ENCODE measurements at regions not wholly inside any gene's neighbourhood (a gene's known extent, or its start where the extent isn't known, plus 50 kb on each side); places are given as distances from the start of the nearest gene placed in this dataset.

DNA sequence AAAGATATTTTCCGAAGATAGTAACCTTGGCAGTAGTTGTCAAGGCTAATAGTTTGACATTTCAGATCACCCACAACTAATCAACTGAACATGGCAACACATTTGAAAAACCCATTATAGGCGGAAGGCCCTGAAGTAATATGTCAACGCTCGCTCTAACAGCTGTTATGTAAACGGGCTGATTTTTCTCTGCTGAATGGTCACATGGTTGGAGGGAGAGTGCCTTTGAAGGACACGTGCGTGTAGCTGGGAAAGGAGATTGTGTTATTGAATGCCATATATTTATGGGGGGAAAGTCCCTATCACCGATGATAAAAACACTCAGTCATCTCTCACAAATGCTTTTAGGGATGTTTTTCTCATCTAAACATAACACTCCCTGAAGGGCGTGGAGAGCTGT lies 160.0 kb upstream of the RALGAPA2 start:
- no peak for DNase-seq
- H3K9me3 ChIP-seq = no peaks in the 10 kb centered on the region
- intact Hi-C loops (cut with DNase I) = no loop called here
- H3K4me3 ChIP-seq (replicated peaks in 1 of 3) = no peak overlapping the region
- no peak overlapping the region for H3K27ac ChIP-seq
- no peaks in the 10 kb centered on the region for H3K27me3 ChIP-seq
- no peaks in the 10 kb centered on the region for H3K4me1 ChIP-seq
- no peak for TF ChIP-seq POLR2A (IDR thresholded peaks at IDR 0.05)
- TF ChIP-seq, protein P1, sequence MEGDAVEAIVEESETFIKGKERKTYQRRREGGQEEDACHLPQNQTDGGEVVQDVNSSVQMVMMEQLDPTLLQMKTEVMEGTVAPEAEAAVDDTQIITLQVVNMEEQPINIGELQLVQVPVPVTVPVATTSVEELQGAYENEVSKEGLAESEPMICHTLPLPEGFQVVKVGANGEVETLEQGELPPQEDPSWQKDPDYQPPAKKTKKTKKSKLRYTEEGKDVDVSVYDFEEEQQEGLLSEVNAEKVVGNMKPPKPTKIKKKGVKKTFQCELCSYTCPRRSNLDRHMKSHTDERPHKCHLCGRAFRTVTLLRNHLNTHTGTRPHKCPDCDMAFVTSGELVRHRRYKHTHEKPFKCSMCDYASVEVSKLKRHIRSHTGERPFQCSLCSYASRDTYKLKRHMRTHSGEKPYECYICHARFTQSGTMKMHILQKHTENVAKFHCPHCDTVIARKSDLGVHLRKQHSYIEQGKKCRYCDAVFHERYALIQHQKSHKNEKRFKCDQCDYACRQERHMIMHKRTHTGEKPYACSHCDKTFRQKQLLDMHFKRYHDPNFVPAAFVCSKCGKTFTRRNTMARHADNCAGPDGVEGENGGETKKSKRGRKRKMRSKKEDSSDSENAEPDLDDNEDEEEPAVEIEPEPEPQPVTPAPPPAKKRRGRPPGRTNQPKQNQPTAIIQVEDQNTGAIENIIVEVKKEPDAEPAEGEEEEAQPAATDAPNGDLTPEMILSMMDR (IDR thresholded peaks at IDR 0.05) = no peak
- H3K36me3 ChIP-seq = no peaks in the 10 kb centered on the region
- 71 to 72% methylated on average over 9 of the region's 9 CpGs for WGBS, 2 donors

DNA sequence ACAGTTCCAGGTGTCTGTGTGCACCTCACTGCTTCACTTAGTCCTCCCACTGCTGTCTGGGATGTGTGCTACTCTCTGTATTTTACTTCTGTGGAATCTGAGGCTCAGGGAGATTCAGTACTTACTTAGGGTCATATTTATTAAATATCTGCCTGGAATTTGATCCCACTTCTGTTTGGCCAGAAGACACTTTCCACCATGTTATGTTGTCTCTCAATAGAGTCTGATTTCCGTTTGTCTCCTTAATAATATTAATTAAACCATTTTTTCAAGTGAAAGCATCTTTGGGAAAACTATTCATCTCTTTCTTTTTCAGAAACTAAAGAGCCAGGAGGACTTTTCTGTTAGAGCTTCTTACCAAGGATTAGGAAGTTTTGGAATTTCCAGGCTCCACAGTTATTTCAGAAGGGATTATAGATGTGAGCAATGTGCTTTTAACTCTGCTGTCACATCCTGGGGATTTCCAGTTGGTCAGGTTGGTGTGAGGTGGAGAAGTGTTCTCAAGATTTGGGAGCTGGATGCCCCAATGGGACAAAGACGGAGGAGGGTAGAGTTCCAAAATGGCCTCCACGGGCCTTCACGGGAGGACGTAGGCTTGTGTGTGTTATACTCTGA lies 156.8 kb upstream of the RALGAPA2 start:
- DNase-seq = no peak
- TF ChIP-seq POLR2A (IDR thresholded peaks at IDR 0.05) = no peak
- TF ChIP-seq, protein P1 (IDR thresholded peaks at IDR 0.05) = no peak
- Histone ChIP-seq H3K27ac (no peak overlapping the region), H3K9me3 (no peaks in the 10 kb centered on the region), H3K4me1 (no peaks in the 10 kb centered on the region), H3K27me3 (no peaks in the 10 kb centered on the region), H3K4me3 (replicated peaks in 1 of 3) (no peak overlapping the region), H3K36me3 (no peaks in the 10 kb centered on the region)
- intact Hi-C loops (cut with DNase I) = loop anchor here (5.0 kb wide), 1 partner anchor 368 kb away; no protein-coding TSS in a partner anchor
- 79 to 97% methylated on average over 5 of the region's 5 CpGs for WGBS, 2 donors

DNA sequence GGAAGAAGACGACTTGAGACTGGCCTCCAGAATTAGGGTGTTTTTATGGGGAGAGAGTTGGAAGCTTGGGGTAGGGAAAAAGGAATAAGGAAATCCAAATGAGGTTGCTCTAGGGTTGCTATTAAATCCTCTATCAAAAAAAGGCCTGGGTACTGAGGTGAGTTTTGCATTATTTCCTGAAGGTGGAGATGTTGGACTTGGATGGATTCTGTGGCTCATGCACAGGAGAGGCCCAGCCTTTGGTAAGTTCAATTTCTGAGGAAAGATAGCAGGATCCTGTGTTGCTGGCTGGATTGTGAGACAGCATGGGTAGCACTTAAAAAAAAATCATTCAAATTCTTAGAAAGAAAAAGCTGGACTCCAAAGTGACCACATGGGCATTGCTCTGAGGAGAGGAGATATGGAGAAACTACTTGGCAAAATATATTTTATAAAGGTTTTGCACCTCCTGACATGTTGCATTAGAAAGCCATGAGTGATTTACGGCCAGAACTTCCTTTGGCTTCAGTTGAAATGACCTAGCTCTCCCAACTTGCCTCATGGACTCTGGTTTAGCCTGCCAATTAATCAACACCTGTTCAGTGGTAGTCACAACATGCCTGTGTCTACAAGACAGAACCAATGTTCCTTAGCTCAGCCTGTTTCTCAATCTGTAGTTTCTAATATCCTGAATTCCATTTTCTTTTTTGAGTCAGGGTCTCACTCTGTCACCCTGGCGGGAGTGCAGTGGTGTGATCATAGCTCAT lies 152.1 kb upstream of the RALGAPA2 start:
- Histone ChIP-seq H3K27me3 (no peaks in the 10 kb centered on the region), H3K36me3 (no peaks in the 10 kb centered on the region), H3K4me1 (no peaks in the 10 kb centered on the region), H3K9me3 (no peaks in the 10 kb centered on the region), H3K4me3 (replicated peaks in 1 of 3) (no peak overlapping the region), H3K27ac (no peak overlapping the region)
- peak; percentile 25 to 37 for DNase-seq
- TF ChIP-seq POLR2A (IDR thresholded peaks at IDR 0.05) = no peak
- TF ChIP-seq, protein P1 (IDR thresholded peaks at IDR 0.05) = peak in 4 of 6 experiments; percentile 64 to 87 (median 76)
- intact Hi-C loops (cut with DNase I) = loop anchor here (5.0 kb wide), 2 partner anchors 373 to 638 kb away; no protein-coding TSS in a partner anchor
- 65 to 68% methylated on average over 3 of the region's 3 CpGs for WGBS, 2 donors

DNA sequence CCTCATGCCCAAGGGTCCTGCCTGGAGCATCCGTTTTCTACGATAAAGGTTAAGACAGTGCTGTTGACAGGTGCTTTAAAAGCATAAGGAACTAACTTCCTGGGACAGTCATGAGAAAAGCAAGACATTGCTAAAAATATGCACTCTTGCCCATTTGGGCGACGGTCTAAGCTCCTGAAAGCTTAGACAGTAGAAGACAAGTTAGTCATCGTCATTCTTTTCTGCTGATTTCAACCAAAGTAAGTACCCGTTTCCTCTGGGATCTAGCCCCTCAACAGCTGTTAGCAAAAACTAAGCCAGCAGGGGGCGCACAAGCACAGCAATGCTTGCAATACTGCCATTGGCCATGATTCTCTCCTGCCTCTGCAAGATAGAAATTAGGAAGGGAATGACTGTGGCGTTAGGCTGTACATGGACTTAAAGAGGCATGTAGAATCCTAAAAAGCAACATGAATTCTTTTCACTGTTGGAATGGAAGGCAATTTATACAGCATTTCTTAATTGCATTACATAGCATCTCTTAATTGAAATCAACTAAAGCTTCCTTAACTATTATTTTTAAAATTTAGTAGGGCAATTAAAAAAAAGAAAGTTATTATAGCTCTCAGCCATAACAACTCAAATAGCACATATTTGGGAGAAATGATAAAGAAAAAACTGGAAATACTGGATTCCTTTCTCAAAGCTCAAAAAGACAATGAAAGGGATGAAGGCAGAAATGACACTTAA lies 147.8 kb upstream of the RALGAPA2 start:
- Histone ChIP-seq H3K9me3 (no peaks in the 10 kb centered on the region), H3K4me1 (no peaks in the 10 kb centered on the region), H3K36me3 (no peaks in the 10 kb centered on the region), H3K4me3 (replicated peaks in 1 of 3) (no peak overlapping the region), H3K27ac (no peak overlapping the region), H3K27me3 (no peaks in the 10 kb centered on the region)
- 20% methylated on average over 8 of the region's 8 CpGs for WGBS, 2 donors
- intact Hi-C loops (cut with DNase I) = loop anchor here (5.0 kb wide), 1 partner anchor 642 kb away; no protein-coding TSS in a partner anchor
- no peak for TF ChIP-seq POLR2A (IDR thresholded peaks at IDR 0.05)
- TF ChIP-seq, protein P1 (IDR thresholded peaks at IDR 0.05) = peak; percentile 73 to 99 (median 95)
- DNase-seq = peak; percentile 89 to 95

Data from thyroid gland (tissue), 4 donors.